Endothelial cell of umbilical vein (primary cell): ENCODE measurements at regions not wholly inside any gene's neighbourhood (a gene's known extent, or its start where the extent isn't known, plus 50 kb on each side); places are given as distances from the start of the nearest gene placed in this dataset.

Source experiments
- BruUV-seq: library from RNA; stranded (reverse); fragments of 400-500 nt; replicated peaks from 2 replicates; lab custom pipeline; 2021; lab: Mats Ljungman, UMichigan
- CTCF ChIA-PET: fragments of 300-600, 350-600 bp; sonication (Branson Sonifier 250); formaldehyde crosslinking; loops from one replicate; lab custom pipeline; 2021; ENCODE audit warnings: antibody characterized with exemption, inconsistent platforms; lab: Charles Lee
- POLR2A ChIA-PET: fragments of 300-600, 350-600 bp; sonication (Branson Sonifier 250); formaldehyde crosslinking; loops from one replicate; lab custom pipeline; 2021; ENCODE audit warnings: antibody characterized with exemption, inconsistent platforms; lab: Charles Lee
- DNase-seq: peaks from one replicate; pipeline ENCODE4 v3.0.0-alpha.2; 2011; ENCODE audit warnings: low read depth, low spot score
- FAIRE-seq: peaks from 2 replicates; lab custom pipeline; 2011; peaks lifted over from hg19 to GRCh38; lab: Jason Lieb, UNC
- H2AFZ ChIP-seq: 2 replicates; pipeline ENCODE4 v1.6.0; 2012; ENCODE audit warnings: low read depth, low read length, control low read depth, inconsistent platforms
- H3K27ac ChIP-seq: 2 replicates; pipeline ENCODE4 v1.5.1; 2011; ENCODE audit warnings: low read depth, mild to moderate bottlenecking, control low read depth, low read length, moderate library complexity; ENCODE audit not compliant: insufficient read depth
- H3K27me3 ChIP-seq, 2 experiments: 2 replicates each; pipeline versions ENCODE4 v1.6.0 to v1.6.1; 2011; ENCODE audit warnings: low read length in 2 of 2, mixed read lengths in 1 of 2; ENCODE audit not compliant: control insufficient read depth in 2 of 2, insufficient read depth in 2 of 2
- H3K36me3 ChIP-seq, 2 experiments: 2 replicates in 1 of 2; 3 replicates in 1 of 2; pipeline ENCODE4 v1.5.1; 2011; ENCODE audit warnings: low read length in 2 of 2, mild to moderate bottlenecking in 1 of 2, moderate library complexity in 1 of 2; ENCODE audit not compliant: control insufficient read depth in 2 of 2, insufficient read depth in 2 of 2; ENCODE audit errors: extremely low read depth in 1 of 2
- H3K4me1 ChIP-seq: 3 replicates; pipeline ENCODE4 v1.5.1; 2011; ENCODE audit warnings: mild to moderate bottlenecking, low read length; ENCODE audit not compliant: control insufficient read depth, insufficient read depth; ENCODE audit errors: extremely low read depth
- H3K4me2 ChIP-seq: 2 replicates; pipeline ENCODE4 v1.6.1; 2011; ENCODE audit warnings: low read length, control low read depth, mixed read lengths; ENCODE audit not compliant: insufficient read depth
- H3K4me3 ChIP-seq, 3 experiments: fragments of 200-600 bp in 1 of 3; sonication (generic), shearing (Covaris generic) in 1 of 3; replicated peaks in 1 of 3; 2 replicates each; pipeline ENCODE4 v1.5.1; 2011 to 2016; ENCODE audit warnings: control low read depth in 3 of 3, low read length in 3 of 3, mild to moderate bottlenecking in 2 of 3, inconsistent platforms in 1 of 3, low read depth in 1 of 3, moderate library complexity in 1 of 3; ENCODE audit not compliant: insufficient read depth in 1 of 3
- H3K79me2 ChIP-seq: 2 replicates; pipeline ENCODE4 v1.6.0; 2012; ENCODE audit warnings: low read length, inconsistent platforms; ENCODE audit not compliant: control insufficient read depth, insufficient read depth
- H3K9ac ChIP-seq: replicated peaks from 2 replicates; pipeline ENCODE3; 2011; ENCODE audit warnings: low read length, control low read depth; ENCODE audit not compliant: insufficient read depth; ENCODE audit errors: extremely low read depth
- H3K9me1 ChIP-seq: replicated peaks from 3 replicates; pipeline ENCODE4 v1.6.0; 2011; ENCODE audit warnings: mild to moderate bottlenecking, low read length; ENCODE audit not compliant: control insufficient read depth, insufficient read depth; ENCODE audit errors: extremely low read depth
- H3K9me3 ChIP-seq: replicated peaks from 2 replicates; pipeline ENCODE4 v1.5.1; 2012; ENCODE audit warnings: low read length, inconsistent platforms; ENCODE audit not compliant: control insufficient read depth, insufficient read depth
- H4K20me1 ChIP-seq: replicated peaks from 2 replicates; pipeline ENCODE3; 2011; ENCODE audit warnings: mild to moderate bottlenecking, low read length; ENCODE audit not compliant: control insufficient read depth, insufficient read depth; ENCODE audit errors: extremely low read depth
- EZH2 ChIP-seq: IDR thresholded peaks from 2 replicates; pipeline ENCODE4 v1.6.1; 2012; ENCODE audit warnings: borderline replicate concordance, low read depth, mild to moderate bottlenecking, moderate library complexity, low read length, inconsistent platforms; ENCODE audit not compliant: severe bottlenecking
- FOS ChIP-seq: IDR thresholded peaks from 2 replicates; pipeline ENCODE4 v1.6.1; 2011; ENCODE audit warnings: mild to moderate bottlenecking, low read length, moderate library complexity, borderline replicate concordance; ENCODE audit not compliant: insufficient read depth
- GATA2 ChIP-seq: IDR thresholded peaks from 2 replicates; pipeline ENCODE4 v1.7.0; 2011; ENCODE audit warnings: low read depth, mild to moderate bottlenecking, moderate library complexity, mixed read lengths, low read length; ENCODE audit not compliant: insufficient read length, insufficient read depth
- JUN ChIP-seq: IDR thresholded peaks from 2 replicates; pipeline ENCODE4 v1.6.1; 2011; ENCODE audit warnings: borderline replicate concordance, low read depth; ENCODE audit not compliant: insufficient read length, insufficient read depth
- MYC ChIP-seq: IDR thresholded peaks from one replicate; pipeline ENCODE4 v1.6.1; 2011; ENCODE audit warnings: mild to moderate bottlenecking, low read depth, low read length
- POLR2A ChIP-seq: IDR thresholded peaks from 2 replicates; pipeline ENCODE4 v1.6.1; 2012; ENCODE audit warnings: low read depth, mild to moderate bottlenecking, control low read depth, low read length
- POLR2AphosphoS5 ChIP-seq: IDR thresholded peaks from 2 replicates; pipeline ENCODE4 v1.6.1; 2012; ENCODE audit warnings: low read depth, mild to moderate bottlenecking, control low read depth, low read length, moderate library complexity; ENCODE audit not compliant: insufficient read depth
- dilution Hi-C: fragments of 300-500 bp; cut with MboI; formaldehyde crosslinking; loops from one replicate; pipeline ENCODE4 v1.15.0; 2019; ENCODE audit warnings: low sequenced_read_pairs; ENCODE audit not compliant: extremely low pct_ligation_motif_present
- intact Hi-C: fragments of 100-400 bp; cut with micrococcal nuclease; formaldehyde crosslinking; loops from one replicate; pipeline ENCODE4 v1.10.0; 2022
- TF ChIP-seq, protein P1 (sequence below), 2 donors: IDR thresholded peaks; 1 replicate in 1 of 2; 2 replicates in 1 of 2; pipeline ENCODE4 v1.5.1; 2011; ENCODE audit warnings: low read length in 2 of 2, mild to moderate bottlenecking in 2 of 2, moderate library complexity in 2 of 2, control low read depth in 1 of 2, inconsistent platforms in 1 of 2, low read depth in 1 of 2; ENCODE audit not compliant: insufficient read depth in 1 of 2; ENCODE audit errors: extremely low read depth in 1 of 2
- TF ChIP-seq, protein P2 (sequence below): IDR thresholded peaks from 2 replicates; pipeline ENCODE4 v1.6.1; 2011; ENCODE audit not compliant: insufficient read depth, insufficient read length

- Histone ChIP-seq H3K4me1 (peaks cover 4% of the 10 kb centered on the region), H3K27me3 (no peaks in the 10 kb centered on the region), H4K20me1 (no peaks in the 10 kb centered on the region), H3K27ac (no peak overlapping the region), H3K9me3 (no peaks in the 10 kb centered on the region), H3K9me1 (no peaks in the 10 kb centered on the region), H3K79me2 (no peaks in the 10 kb centered on the region), H3K4me2 (no peak overlapping the region), H3K36me3 (no peaks in the 10 kb centered on the region), H3K9ac (no peak overlapping the region), H2AFZ (no peak overlapping the region), H3K4me3 (no peak overlapping the region)
- DNase-seq (no peak), FAIRE-seq (no peak)
- intact Hi-C loops (no loop called here), dilution Hi-C loops (no loop called here)
- ChIA-PET POLR2A (no interaction called here), CTCF (interaction anchor here (0.7 kb wide), 1 partner anchor 9 kb away, joined by 3 read pairs; no protein-coding TSS in a partner anchor)
- BruUV-seq: no TSS peak
- no peak for TF ChIP-seq MYC
- TF ChIP-seq POLR2AphosphoS5: no peak
- no peak for TF ChIP-seq GATA2
- TF ChIP-seq EZH2: no peak
- no peak for TF ChIP-seq POLR2A
- TF ChIP-seq, protein P1, sequence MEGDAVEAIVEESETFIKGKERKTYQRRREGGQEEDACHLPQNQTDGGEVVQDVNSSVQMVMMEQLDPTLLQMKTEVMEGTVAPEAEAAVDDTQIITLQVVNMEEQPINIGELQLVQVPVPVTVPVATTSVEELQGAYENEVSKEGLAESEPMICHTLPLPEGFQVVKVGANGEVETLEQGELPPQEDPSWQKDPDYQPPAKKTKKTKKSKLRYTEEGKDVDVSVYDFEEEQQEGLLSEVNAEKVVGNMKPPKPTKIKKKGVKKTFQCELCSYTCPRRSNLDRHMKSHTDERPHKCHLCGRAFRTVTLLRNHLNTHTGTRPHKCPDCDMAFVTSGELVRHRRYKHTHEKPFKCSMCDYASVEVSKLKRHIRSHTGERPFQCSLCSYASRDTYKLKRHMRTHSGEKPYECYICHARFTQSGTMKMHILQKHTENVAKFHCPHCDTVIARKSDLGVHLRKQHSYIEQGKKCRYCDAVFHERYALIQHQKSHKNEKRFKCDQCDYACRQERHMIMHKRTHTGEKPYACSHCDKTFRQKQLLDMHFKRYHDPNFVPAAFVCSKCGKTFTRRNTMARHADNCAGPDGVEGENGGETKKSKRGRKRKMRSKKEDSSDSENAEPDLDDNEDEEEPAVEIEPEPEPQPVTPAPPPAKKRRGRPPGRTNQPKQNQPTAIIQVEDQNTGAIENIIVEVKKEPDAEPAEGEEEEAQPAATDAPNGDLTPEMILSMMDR (IDR thresholded peaks at IDR 0.05; ENCODE audit: extremely low read depth in 1 of 2, insufficient read depth in 1 of 2, low read depth in 1 of 2, low read length in 2 of 2): no peak
- no peak for TF ChIP-seq JUN
- TF ChIP-seq, protein P2, sequence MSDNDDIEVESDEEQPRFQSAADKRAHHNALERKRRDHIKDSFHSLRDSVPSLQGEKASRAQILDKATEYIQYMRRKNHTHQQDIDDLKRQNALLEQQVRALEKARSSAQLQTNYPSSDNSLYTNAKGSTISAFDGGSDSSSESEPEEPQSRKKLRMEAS: no peak
- TF ChIP-seq FOS: no peak
Observed at GRCh38 chr12:91690531-91690930, 455.1 kb downstream of the BTG1 start.
